OCI-LY3 (cell line): ENCODE measurements at regions not wholly inside any gene's neighbourhood (a gene's known extent, or its start where the extent isn't known, plus 50 kb on each side); places are given as distances from the start of the nearest gene placed in this dataset.

Experiments
- EZH2phosphoT487 ChIP-seq: fragments of 200-600 bp; shearing (Covaris generic); IDR thresholded peaks from 2 replicates; pipeline ENCODE4 v1.6.1; 2018; ENCODE audit warnings: antibody characterized with exemption, mixed run types, low read depth
- TF ChIP-seq, protein P1 (sequence below): fragments of 200-600, 300-600 bp; sonication (generic); IDR thresholded peaks from 2 replicates; pipeline ENCODE4 v1.5.1; 2014; ENCODE audit warnings: antibody characterized with exemption, low read length, low read depth

DNA sequence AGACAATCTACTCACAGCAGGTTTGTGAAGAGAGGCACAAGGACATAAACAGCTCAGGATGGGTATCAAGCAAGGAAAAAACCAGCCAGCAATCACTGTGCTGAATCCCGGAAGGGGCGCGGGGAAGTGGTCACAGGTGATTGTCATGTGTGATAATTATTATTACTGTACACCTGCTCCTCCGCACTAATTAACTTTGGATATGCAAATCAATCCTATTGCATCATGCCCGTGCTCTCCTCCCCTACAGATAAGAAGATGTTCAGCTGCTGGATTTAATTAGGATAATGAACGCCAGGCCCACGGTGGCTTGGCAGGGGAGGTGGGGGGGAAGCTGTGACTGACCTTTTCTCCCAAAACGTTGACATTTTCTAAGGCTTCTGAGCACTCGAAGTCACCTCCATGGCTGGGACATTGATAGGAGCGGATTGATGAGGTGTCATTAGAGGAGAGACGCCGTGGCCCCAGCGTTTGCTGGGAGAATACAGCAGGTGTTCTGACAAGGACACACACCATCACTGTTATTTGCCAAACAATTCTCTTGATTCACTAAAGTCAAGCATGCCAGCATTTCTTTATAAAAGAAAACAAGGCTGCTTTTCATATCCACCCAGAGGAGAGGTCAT is 160.3 kb upstream of the VRK2 start:
- TF ChIP-seq, protein P1, sequence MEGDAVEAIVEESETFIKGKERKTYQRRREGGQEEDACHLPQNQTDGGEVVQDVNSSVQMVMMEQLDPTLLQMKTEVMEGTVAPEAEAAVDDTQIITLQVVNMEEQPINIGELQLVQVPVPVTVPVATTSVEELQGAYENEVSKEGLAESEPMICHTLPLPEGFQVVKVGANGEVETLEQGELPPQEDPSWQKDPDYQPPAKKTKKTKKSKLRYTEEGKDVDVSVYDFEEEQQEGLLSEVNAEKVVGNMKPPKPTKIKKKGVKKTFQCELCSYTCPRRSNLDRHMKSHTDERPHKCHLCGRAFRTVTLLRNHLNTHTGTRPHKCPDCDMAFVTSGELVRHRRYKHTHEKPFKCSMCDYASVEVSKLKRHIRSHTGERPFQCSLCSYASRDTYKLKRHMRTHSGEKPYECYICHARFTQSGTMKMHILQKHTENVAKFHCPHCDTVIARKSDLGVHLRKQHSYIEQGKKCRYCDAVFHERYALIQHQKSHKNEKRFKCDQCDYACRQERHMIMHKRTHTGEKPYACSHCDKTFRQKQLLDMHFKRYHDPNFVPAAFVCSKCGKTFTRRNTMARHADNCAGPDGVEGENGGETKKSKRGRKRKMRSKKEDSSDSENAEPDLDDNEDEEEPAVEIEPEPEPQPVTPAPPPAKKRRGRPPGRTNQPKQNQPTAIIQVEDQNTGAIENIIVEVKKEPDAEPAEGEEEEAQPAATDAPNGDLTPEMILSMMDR, result no peak
- TF ChIP-seq EZH2phosphoT487, result no peak
